Spleen (tissue), 7 donors: ENCODE measurements at regions not wholly inside any gene's neighbourhood (a gene's known extent, or its start where the extent isn't known, plus 50 kb on each side); places are given as distances from the start of the nearest gene placed in this dataset.

Experiments
- CTCF ChIP-seq, 11 experiments: fragments of 200-600 bp in 7 of 11; fragments of 450-650 bp in 4 of 11; sonication (generic) in 4 of 11; IDR thresholded peaks in 8 of 11; conservative IDR thresholded peaks in 3 of 11; 1 replicate in 7 of 11; 2 replicates in 4 of 11; pipeline versions ENCODE4 v1.4.0 to v1.8.0; 2016 to 2021; ENCODE audit warnings: antibody characterized with exemption in 11 of 11, inconsistent platforms in 4 of 11, mild to moderate bottlenecking in 1 of 11
- POLR2AphosphoS5 ChIP-seq, 3 donors: sonication (generic); formaldehyde crosslinking; IDR thresholded peaks; one replicate each; pipeline ENCODE4 v1.5.1; 2017; ENCODE audit warnings: antibody characterized with exemption in 3 of 3
- donor health status: DM: no; HTN: no; CAD: no; lungs with moderate emphysema.
- donor health status: DM: no; HTN: no; CAD: no.
- donor health status: DM: no; HTN: no; CAD: no.

GRCh38 chr6:56399250-56399671 lies 151.9 kb upstream of the COL21A1 start:
- no peak for TF ChIP-seq CTCF (IDR thresholded peaks at IDR 0.05 in 8 of 11, conservative IDR thresholded peaks at IDR 0.05 in 3 of 11)
- TF ChIP-seq POLR2AphosphoS5 (IDR thresholded peaks at IDR 0.05): no peak
